Bone marrow (tissue), 2 donors: ENCODE measurements at regions not wholly inside any gene's neighbourhood (a gene's known extent, or its start where the extent isn't known, plus 50 kb on each side); places are given as distances from the start of the nearest gene placed in this dataset.

Source experiments
- DNase-seq, 2 donors: peaks; one replicate each; lab custom pipeline; 2025; lab: John Stamatoyannopoulos, UW

DNA sequence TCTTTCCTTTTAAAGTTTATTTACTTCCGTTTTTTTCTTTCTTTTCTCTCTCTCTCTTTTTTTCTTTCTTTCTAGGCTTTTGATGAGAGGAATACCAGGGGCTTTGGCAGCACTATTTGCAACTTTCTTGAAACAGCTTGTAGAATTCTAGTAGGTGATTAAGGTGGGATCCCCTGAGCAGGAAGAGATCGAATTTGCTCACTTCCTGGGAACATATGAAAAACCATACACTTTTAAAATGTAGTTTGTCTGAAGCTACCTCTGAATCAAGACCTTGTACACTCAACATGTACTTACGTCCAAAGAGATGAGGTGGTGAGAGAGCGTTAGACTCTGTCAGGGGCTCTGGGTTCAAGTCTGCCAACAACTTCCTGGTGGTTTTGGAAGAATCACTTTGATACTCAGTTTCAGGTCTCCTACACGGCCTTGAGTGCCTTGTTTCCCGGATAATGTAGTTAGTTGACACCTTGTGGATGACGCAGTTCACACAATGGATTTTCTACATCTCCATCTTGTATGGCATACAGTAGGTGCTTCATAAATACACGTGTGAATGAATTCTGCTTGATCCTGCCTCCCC lies 229.1 kb downstream of the MYCN start:
- DNase-seq, result no peak

DNA sequence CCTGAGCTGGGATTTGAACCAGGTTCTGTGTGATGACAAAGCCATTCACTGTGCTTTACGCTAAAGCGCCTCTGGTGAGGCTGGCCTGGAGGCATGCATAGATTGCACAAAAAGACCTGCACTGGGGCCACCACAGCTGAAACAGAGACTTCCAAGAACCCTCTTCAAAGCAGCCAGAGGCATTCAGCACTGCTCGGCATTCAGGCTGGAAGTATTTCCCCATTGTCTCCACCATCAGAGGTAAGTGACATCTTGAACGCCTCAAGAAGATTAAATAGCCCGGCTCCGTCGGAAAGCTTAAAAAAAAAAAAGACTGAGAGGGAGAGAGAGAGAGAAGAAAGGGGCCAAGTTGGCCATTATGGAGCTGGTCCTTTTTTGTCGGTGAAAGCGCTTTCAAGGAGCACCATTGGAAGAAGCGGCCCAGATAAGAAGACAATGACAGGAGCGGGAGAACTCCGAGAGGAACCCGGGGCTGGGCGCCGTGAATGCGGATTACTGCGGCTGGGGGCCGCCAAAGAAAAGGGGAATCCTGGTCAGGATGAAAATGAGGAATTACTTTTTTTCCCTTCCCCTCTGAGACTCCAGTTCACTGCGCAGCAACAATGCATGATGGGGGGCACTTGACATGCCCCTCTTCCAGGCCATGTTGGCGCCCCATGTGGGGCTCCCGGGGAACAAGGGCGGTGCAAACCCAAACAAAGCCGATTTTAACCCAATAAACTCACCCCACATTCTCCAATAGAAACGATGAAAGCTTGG lies 228.3 kb downstream of the MYCN start:
- DNase-seq, result no peak

DNA sequence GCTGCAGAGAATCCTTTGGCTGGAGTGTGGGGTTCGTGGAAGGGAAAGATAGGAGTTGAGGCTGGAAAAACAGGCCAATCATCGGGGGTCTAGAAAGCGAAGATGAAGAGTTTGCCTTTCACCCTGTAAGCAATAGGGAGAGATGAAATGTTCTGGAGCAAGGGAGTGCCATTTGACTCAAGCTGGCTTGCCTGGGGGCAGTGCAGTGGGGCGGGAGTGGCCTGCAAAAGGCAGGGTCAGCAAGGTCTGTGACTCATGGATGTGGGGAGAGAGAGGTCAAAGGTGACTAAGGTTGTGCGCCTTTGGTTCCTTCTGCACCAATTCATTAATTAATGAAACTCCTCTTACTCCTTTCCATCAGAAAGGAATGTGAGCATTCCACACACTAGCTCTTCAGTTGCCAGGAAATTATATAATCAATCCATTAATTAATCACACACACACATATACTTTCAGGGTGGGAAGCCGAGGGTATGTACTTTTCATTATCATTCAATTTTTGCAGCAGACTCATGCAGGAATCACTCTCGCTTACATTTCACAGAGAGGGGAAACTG lies 227.6 kb downstream of the MYCN start:
- DNase-seq, result no peak

DNA sequence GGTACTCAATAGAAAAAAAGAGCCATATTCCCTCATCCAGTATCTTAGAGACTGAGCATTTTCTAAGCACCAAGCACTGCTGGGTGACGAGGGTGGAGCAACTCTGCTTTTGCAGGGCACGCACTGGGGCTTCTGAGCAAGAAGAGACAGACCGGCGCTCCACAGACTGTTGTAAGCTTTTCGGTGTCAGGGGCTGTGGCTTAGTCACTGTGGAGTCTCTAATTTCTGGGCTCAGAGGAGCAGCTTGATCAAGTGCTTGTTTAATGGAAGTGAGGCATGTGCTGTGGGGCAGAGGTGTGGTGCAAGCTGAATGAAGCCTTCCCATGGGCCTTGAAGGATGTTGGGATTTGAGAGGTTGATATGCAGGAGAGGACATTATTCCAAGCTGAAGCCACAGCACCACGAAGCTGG lies 227.1 kb downstream of the MYCN start:
- no peak for DNase-seq

DNA sequence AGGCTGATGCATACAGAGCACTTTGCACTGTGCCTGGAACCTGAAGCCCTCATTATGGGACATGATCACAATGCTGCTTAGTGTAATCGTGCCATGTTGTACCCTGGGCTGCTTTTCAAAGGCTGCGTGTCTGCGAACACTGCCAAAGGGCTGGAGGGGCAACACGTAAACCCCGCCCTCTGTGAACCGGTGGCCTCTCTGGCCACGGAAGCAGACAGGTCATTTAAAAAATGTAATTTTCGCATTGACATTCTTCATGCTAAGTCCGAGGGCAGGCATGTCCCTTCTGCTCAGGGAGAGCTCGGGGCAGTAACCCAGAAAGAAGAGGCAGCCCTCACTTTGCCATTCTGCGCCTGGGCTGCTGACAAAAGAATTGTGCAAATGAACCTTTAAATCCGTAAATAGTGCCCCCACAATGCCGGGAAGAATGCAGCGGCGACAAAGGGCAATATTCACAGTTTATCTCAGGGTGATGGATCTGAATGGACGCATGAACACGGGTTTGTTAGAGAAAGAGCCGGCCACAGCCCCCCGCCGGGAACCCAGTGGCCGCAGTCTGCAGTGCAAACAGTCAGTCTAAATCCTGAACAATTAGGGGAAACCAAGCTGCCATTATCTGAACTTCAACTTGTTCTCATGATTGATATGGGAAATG lies 226.1 kb downstream of the MYCN start:
- no peak for DNase-seq

DNA sequence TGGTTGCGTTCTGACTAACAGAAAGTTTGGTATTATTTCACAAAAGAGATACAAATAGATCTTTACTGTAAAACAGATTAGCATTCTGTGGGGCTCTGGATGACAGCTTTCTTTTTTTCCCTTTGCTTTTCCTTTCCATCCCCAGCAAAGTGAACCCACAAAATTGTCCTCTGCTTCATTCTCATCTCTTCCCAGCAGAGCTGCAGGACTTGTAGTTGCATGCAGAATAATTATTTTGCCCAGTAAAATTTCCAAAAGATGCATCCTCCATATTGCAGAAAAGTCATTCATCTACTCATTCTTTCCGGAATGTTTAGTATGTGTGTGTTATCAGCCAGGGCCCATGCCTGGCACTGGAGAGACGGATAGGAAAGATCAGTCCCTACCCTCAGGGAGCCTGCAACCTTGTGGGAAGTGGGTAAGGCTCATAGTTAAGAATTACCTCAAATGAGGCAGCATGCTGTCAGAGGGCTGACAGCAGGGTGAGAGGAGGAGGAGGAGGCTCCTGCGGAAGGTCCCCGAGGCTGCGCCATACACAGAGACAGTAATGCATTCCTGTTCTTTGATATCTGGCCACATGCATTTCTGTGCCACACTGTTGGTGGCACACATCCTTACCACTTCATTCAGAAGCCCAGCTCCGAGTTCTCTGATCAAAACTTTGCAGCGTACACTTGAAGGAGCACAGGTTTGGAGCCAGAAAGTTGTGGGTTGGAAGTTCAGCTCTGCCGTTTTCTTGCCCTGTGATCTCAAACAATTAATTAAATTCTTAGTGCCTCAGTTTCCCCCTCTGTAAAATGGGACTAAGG lies 225.4 kb downstream of the MYCN start:
- DNase-seq, result no peak

DNA sequence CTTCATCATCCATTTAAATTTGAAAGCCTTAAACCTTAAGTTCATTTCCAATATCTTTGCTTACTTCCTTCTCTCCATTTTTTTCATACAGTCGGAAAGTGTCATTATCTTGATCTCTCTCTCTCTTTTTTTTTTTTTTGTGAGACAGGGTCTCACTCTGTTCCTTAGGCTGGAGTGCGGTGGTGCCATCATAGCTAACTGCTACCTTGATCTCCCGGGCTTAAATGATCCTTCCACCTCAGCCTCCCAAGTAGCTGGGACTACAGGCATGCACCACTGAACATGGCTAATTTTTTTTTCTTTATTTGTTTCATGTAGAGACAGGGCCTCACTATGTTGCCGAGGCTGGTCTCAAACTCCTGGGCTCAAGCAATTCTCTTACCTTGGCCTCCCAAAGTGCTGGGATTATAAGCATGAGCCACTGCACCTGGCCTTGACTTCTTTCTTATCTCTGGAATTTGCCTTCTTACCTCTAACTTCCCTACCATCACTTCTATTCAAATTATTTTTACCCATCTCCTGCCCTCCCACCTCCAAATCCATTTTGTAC lies 222.2 kb downstream of the MYCN start:
- no peak for DNase-seq

DNA sequence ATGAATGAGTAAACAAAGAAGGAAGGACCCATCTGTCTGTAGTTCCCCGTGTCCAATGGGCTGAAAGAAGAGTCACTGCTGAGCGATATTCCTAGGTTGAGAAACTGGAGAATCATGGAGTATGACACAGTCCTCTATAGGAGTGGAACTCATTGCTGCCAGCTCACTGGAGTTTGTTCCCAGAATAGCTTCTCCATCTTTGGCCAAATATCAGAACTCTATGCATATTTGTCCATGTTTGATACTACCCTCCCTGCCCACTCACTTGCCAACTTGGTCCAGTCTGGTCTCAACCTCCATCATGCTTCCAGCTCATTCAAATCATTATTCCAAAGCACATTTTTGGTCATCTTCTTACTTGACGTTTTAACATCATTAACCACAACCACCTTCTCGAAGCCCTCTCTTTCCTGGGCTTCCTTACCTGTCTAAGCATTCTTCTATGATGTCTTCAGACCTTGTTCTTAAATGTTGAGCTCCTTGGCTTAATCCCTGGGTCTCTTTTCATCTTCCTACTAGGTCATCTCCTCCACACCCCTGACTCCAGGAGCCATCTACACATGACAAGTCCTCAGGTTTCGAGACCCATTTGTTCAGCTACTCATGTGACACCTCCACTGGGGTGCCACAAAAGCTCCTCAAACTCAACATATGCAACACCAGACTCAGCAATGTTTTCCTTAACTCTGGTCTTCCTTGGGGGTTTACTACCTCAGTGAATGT lies 221.6 kb downstream of the MYCN start:
- no peak for DNase-seq

DNA sequence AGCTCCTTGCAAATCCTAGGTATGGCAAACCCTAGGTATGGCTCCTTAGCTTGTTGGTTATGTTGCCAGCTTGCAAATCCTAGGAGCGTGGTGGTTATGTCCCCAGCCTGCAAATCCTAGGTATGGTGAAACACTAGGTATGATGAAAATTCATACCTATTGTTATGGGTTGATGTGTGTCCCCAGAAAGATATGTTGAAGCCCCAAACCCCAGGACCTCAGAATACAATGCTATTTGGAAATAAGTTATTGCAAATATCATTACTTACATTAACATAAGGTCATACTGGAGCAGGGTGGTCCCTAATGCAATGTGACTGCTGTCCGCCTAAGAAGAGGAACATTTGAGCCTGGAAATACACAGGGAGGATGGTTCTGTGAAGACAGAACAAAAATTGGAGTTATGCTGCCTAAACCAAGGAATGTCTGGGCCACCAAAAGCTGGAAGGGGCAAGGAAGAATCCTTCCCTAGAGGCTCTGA lies 220.8 kb downstream of the MYCN start:
- no peak for DNase-seq

DNA sequence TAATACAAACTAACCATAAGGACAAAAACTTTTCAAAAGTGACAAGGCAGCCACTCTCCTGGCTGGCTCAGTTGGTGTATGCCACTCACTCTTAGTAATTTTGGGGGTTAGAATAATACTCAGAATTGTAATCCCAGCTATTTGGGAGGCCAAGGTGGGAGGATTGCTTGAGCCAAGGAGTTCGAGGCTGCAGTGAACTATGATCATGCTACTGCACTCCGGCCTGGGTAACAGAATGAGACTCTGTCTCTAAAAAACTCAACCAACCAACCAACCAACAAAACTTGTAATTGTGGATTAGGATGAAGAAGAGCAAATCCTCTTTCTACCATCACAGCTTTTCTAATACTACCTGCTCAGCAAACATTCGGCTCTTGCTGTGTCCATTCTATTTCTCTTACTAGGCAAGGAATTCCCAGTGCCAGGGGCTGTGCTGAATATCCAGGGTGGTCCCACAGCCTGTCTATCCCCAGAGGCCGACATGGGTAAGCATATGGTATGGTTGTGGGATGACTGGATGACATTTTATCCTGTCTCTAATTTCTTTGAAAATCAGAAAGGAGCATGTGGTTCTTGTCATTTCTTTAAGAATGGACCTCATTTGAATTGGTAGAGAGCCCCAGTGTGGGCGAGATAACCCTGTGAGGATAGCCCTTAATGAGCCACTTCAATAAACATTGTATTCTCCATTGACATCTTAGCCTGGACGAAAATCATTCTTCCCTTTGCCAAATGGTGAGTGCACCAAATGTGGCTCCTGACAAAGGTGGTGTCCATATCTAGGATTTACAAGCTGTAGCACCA lies 220.1 kb downstream of the MYCN start:
- no peak for DNase-seq

DNA sequence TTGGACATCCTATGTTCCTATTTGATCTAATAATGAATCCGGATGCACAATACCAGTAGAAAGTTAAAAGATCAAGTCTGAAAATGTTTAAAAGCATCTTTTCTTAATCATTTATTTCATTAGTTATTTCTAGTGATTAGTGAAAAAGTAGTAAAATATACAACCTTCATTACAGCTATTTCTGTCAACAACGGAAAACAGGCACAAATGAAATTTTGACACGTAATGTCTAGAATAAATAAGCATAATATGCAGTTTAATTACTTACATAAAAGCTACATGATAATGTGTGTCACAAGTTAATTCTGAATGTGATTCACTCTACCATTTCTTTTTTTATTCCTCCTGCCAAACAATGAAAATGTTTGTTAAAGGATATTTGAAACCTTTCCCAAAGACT lies 216.1 kb downstream of the MYCN start:
- no peak for DNase-seq

DNA sequence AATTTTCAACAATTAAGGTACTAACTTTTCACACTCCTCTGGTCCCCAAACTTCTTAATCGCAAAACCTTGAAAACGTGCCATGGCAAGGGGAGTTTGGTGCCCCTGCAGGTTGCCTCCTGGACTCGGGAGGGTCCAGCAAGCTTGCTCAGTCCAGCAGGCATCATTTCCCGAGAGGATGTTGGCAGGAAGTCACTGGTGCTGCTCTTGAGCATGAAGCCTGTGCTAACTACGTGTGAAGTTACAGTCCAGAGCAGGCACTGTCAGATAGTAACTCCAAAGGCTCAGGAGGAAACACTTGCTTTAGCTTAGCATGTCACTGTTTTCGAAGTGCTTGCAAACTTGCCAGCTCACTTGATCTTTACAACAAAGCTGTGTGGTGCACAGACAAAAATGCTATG lies 215.4 kb downstream of the MYCN start:
- DNase-seq, result no peak

DNA sequence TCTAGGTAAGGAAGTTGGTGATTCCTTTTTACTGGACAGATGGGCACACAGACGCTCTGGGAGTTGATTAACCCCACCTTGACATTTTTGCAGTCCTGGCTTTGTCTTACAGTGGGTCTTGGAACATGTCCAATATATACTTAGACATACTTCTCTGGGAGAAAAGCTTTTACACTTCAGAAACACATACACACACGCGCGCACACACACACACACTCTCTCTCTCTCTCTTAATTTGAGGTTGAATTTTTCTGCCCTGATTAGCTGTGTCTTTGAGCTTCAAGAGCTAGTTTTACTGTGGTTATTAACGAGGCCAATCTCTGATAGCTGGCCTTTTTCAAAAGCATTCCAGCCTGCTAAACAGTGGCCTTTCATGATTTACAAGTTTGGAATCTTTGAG lies 215.0 kb downstream of the MYCN start:
- no peak for DNase-seq

DNA sequence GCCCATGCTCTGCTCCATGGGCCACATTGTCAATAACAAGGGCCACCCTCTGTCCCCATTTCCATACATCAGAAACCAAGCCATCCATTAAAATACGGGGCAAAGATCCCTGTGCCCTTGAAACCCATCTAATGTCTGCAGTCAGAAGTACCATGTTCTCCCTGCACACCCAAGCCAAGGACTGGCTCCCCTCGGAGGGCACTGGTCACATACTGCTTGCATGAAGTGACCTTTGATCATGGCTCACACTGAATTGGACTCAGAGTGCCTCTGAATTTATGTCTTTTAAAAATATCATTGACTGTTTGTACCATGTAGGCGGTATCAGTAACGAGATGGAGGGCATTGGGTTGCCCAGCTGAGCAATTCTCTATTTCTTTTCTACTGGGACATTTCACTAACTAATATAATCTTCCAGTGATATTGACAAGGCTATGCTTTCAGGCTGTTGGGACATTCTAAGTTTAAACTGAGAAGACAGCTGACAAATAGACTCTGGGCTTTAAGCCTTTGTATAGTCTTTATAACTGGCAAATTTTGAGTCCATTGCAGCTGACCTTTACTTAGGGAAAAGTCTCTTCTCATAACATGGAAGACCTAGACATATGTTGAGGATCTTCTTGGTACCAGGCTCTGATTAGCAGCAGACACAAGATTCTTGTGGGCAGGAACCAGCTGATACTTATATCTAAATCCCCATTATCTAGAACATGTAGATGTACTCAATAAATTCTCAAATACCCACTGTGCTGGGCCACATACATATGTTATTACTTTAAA lies 214.3 kb downstream of the MYCN start:
- no peak for DNase-seq

DNA sequence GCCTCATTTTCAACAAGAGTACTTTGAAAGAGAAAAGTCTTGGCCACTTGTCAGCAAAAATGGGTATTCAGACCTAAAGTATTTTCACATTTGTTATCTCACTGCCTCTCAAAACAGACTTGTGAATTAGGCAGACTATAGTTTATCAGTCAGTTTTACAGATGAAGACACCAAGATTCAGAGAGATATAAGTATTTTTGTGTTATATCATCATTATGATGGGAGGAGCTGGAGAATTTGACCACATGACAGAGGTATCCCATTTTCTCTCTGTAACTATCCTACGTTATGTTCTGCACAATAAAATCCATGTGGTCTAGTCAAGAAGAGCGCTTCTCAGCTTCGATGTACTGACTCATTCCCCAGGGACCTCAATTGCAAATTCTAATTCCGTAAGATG lies 213.7 kb downstream of the MYCN start:
- no peak for DNase-seq

DNA sequence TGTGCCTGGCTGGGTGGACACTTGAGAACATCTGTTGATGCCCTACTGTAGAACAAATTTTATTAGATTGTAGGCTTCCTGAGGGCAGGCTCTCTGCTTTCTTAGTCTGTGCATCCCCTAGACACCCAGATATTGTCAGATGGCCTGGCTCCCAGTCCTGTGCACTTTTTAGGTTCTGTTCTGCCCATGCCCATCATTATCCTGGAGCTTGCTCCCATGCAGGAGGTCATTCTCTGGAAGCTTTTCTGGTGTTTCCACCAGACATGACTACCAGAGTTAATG lies 213.3 kb downstream of the MYCN start:
- no peak for DNase-seq

DNA sequence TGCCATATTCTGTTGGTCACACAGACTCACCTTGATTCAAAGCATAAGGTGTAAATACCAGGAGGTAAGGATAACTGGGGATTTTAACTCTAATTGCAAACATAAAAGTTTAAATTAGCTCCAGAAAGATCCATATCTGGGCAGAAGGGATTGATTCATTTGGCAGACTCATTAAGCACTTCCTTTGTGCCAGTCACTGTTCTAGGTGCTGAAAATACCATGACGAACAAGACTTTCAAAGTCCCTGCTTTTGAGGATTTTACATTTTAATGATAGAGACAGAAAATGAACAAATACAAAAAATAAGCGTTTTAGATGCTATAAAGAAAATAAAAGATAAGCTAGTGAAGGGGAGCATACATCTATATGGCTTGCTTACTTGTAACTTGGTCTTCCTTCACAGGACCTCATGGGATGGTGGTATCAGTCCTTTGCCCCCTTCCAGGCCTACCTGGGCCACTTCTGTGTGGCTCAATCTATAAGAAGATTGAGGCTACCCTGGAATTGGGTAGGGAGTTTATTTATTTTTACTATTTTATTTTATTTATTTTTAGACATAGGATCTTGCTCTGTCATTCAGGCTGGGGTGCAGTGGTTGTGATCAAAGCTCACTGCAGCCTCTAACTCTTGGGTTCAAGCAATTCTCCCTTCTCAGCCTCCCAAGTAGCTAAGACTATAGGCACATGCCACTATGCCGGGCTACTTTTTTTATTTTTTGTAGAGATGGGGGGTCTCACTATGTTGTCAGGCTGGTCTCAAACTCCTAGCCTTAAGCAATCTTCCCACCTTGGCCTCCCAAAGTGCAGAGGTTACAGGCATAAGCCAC lies 212.8 kb downstream of the MYCN start:
- no peak for DNase-seq

DNA sequence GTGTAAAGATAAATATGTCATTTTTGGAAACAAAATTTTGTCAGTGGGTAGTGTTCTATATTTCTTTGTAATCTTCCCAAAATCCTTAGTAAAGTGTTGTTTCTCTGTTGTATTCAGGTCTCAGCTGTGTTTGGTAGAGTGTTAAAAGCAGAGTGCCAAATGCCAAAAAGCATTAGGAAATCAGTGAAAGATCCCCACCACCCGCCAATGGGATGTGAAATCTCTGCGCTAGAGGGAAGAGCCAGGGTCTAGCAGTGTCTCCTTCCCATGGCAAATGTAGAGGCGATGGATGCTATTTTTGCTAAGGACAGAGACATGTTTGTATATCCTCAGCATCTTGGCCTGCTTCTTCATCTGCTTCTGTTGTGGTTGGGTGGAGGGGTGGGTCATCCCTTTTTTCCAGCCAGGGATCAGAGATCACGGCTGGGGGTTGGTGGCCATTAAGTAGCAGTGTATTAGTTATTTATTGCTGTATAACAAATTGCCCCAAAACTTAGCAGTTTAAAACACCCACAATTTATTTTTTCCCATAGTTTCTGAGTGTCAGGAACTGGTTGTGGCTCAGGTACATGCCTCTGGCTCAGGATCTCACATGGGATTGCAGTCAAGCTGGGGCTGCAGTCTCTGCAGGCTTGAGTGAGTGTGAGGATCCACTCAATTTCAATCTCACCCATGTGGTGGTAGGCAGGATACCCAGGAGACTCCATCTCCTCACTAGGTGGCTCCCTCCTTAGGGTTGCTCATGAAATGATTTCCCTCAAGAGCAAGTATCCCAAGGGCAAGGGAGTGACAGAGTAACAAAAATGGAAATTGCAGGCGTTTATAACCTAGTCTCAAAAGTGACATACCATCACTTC lies 211.9 kb downstream of the MYCN start:
- DNase-seq, result no peak
